HCT116 (cell line): ENCODE measurements at regions not wholly inside any gene's neighbourhood (a gene's known extent, or its start where the extent isn't known, plus 50 kb on each side); places are given as distances from the start of the nearest gene placed in this dataset.

Experiments used
- ATAC-seq: fragments of 200-7000 bp; cut with Tn5 transposase; 2 replicates; pipeline ENCODE4 v1.9.1; 2020; ENCODE audit warnings: mild to moderate bottlenecking, moderate library complexity
- BruUV-seq: library from RNA; stranded (reverse); fragments of 400-500 nt; replicated peaks from 2 replicates; lab custom pipeline; 2021; lab: Mats Ljungman, UMichigan
- CTCF ChIA-PET: fragments of 300-600 bp; sonication (Branson Sonifier 250); formaldehyde crosslinking; loops from one replicate; lab custom pipeline; 2021; ENCODE audit warnings: antibody characterized with exemption; lab: Charles Lee
- POLR2A ChIA-PET: fragments of 300-600, 350-600 bp; sonication (Branson Sonifier 250); formaldehyde crosslinking; loops from one replicate; lab custom pipeline; 2021; ENCODE audit warnings: antibody characterized with exemption; lab: Charles Lee
- RAD21 ChIA-PET, 2 experiments: fragments of 300-600 bp; sonication (Branson Sonifier 250); formaldehyde crosslinking; loops; one replicate each; lab custom pipeline; 2023; ENCODE audit warnings: low total read pairs in 2 of 2; ENCODE audit not compliant: uncharacterized antibody in 2 of 2, unreplicated experiment in 2 of 2, low non-redundant PET in 1 of 2; lab: Charles Lee
- DNase-seq: peaks from one replicate; pipeline ENCODE4 v3.0.0-alpha.2; 2010; ENCODE audit warnings: low read depth, low spot score
- H2AFZ ChIP-seq: fragments of 200-600 bp; shearing (Covaris generic), sonication (generic); 2 replicates; pipeline ENCODE4 v1.6.1; 2017; ENCODE audit warnings: low read depth, mixed run types, mixed read lengths, antibody characterized with exemption, low read length; ENCODE audit not compliant: poor library complexity, severe bottlenecking
- H3K27ac ChIP-seq: 2 replicates; pipeline ENCODE4 v1.5.1; 2012; ENCODE audit warnings: low read depth, low read length
- H3K27me3 ChIP-seq: fragments of 200-600 bp; sonication (generic); 2 replicates; pipeline ENCODE4 v1.6.1; 2016; ENCODE audit warnings: mixed run types, low read length, mixed read lengths; ENCODE audit not compliant: insufficient read depth
- H3K36me3 ChIP-seq, 2 experiments: fragments of 200-500 bp in 1 of 2; fragments of 200-600 bp in 1 of 2; sonication (Bioruptor generic) in 1 of 2; sonication (generic) in 1 of 2; 2 replicates each; pipeline versions ENCODE4 v1.5.1 to v1.6.1; 2014 to 2016; ENCODE audit warnings: low read length in 2 of 2, inconsistent platforms in 1 of 2, mixed read lengths in 1 of 2, mixed run types in 1 of 2; ENCODE audit not compliant: insufficient read depth in 2 of 2, control insufficient read depth in 1 of 2
- H3K4me1 ChIP-seq, 2 experiments: fragments of 200-600 bp in 1 of 2; sonication (generic) in 1 of 2; 2 replicates each; pipeline versions ENCODE4 v1.5.1 to v1.6.1; 2012 to 2017; ENCODE audit warnings: low read length in 2 of 2, inconsistent platforms in 1 of 2, mild to moderate bottlenecking in 1 of 2, mixed read lengths in 1 of 2, mixed run types in 1 of 2, moderate library complexity in 1 of 2; ENCODE audit not compliant: insufficient read depth in 2 of 2, control insufficient read depth in 1 of 2
- H3K4me2 ChIP-seq: fragments of 200-600 bp; sonication (generic); 2 replicates; pipeline ENCODE4 v1.6.1; 2017; ENCODE audit warnings: mixed run types, low read length, mixed read lengths
- H3K4me3 ChIP-seq, 2 experiments: fragments of 200-600 bp in 1 of 2; sonication (generic) in 1 of 2; replicated peaks in 1 of 2; 2 replicates each; pipeline ENCODE4 v1.5.1; 2011 to 2016; ENCODE audit warnings: low read length in 2 of 2, control low read depth in 1 of 2, low read depth in 1 of 2, mild to moderate bottlenecking in 1 of 2, mixed read lengths in 1 of 2, mixed run types in 1 of 2
- H3K79me2 ChIP-seq: fragments of 200-600 bp; sonication (generic); 2 replicates; pipeline ENCODE4 v1.6.1; 2017; ENCODE audit warnings: mild to moderate bottlenecking, mixed run types, low read length, moderate library complexity, mixed read lengths; ENCODE audit not compliant: insufficient read depth
- H3K9ac ChIP-seq: fragments of 200-600 bp; sonication (generic); 2 replicates; pipeline ENCODE4 v1.6.1; 2016; ENCODE audit warnings: low read length, mixed read lengths
- H3K9me2 ChIP-seq: fragments of 200-600 bp; sonication (generic), shearing (Covaris generic); 2 replicates; pipeline ENCODE4 v1.6.1; 2017; ENCODE audit warnings: mixed run types, mild to moderate bottlenecking, moderate library complexity; ENCODE audit not compliant: insufficient read depth
- H3K9me3 ChIP-seq, 2 experiments: fragments of 200-500 bp in 1 of 2; fragments of 200-600 bp in 1 of 2; sonication (Bioruptor generic) in 1 of 2; sonication (generic) in 1 of 2; 2 replicates each; pipeline ENCODE4 v1.6.1; 2014 to 2017; ENCODE audit warnings: low read length in 2 of 2, mixed read lengths in 2 of 2, inconsistent platforms in 1 of 2, low read depth in 1 of 2, mild to moderate bottlenecking in 1 of 2, mixed run types in 1 of 2, moderate library complexity in 1 of 2; ENCODE audit not compliant: control insufficient read depth in 1 of 2, insufficient read depth in 1 of 2
- H4K20me1 ChIP-seq: fragments of 200-600 bp; sonication (generic), shearing (Covaris generic); 2 replicates; pipeline ENCODE4 v1.6.1; 2017; ENCODE audit warnings: mixed run types, mild to moderate bottlenecking, moderate library complexity; ENCODE audit not compliant: insufficient read depth
- EGR1 ChIP-seq: IDR thresholded peaks from 2 replicates; pipeline ENCODE4 v1.6.1; 2012; ENCODE audit warnings: low read depth
- JUND ChIP-seq: IDR thresholded peaks from 2 replicates; pipeline ENCODE4 v1.6.1; 2012
- RAD21 ChIP-seq: IDR thresholded peaks from 2 replicates; pipeline ENCODE4 v1.6.1; 2012; ENCODE audit warnings: low read depth, mild to moderate bottlenecking
- SIN3A ChIP-seq: IDR thresholded peaks from 2 replicates; pipeline ENCODE4 v1.6.1; 2012; ENCODE audit warnings: low read depth
- SRF ChIP-seq: IDR thresholded peaks from 2 replicates; pipeline ENCODE4 v1.6.1; 2012; ENCODE audit warnings: low read depth
- ZBTB33 ChIP-seq: IDR thresholded peaks from 2 replicates; pipeline ENCODE4 v1.6.1; 2011; ENCODE audit warnings: mild to moderate bottlenecking, low read length, moderate library complexity; ENCODE audit not compliant: insufficient replicate concordance; ENCODE audit errors: extremely low read depth
- intact Hi-C: fragments of 100-400 bp; cut with micrococcal nuclease; formaldehyde crosslinking; loops from 2 replicates; pipeline ENCODE4 v1.10.0; 2022

GRCh38 chr2:199603721-199604291 lies 146.1 kb upstream of the SATB2 start:
- Histone ChIP-seq H3K9ac (no peak overlapping the region), H2AFZ (no peak overlapping the region), H3K9me2 (no peaks in the 10 kb centered on the region), H4K20me1 (no peaks in the 10 kb centered on the region), H3K27me3 (no peaks in the 10 kb centered on the region), H3K4me3 (no peak overlapping the region)
- no peak for DNase-seq
- CTCF ChIA-PET: no interaction called here
- RAD21 ChIA-PET: no interaction called here
- BruUV-seq: no TSS peak
- POLR2A ChIA-PET: no interaction called here
- no peak for TF ChIP-seq EGR1
- no peak for TF ChIP-seq JUND
- TF ChIP-seq, all 23 proteins: peak for 0
- Histone ChIP-seq H3K4me2 (no peak overlapping the region), H3K9me3 (no peaks in the 10 kb centered on the region), H3K36me3 (no peaks in the 10 kb centered on the region), H3K4me1 (peaks cover 3 to 6% of the 10 kb centered on the region in 2 experiments; a peak in 3 of 4 replicates), H3K27ac (no peak overlapping the region), H3K79me2 (no peaks in the 10 kb centered on the region)
- intact Hi-C loops: no loop called here
- no peak for ATAC-seq

GRCh38 chr2:199602896-199603717 lies 145.4 kb upstream of the SATB2 start:
- CTCF ChIA-PET: no interaction called here
- Histone ChIP-seq H3K27me3 (no peaks in the 10 kb centered on the region), H3K4me3 (no peak overlapping the region), H3K9me2 (no peaks in the 10 kb centered on the region), H2AFZ (peak overlapping the region; percentile 13), H3K9ac (no peak overlapping the region), H4K20me1 (no peaks in the 10 kb centered on the region), H3K9me3 (no peaks in the 10 kb centered on the region), H3K4me1 (peaks cover 3 to 6% of the 10 kb centered on the region in 2 experiments; a peak in 3 of 4 replicates), H3K4me2 (no peak overlapping the region), H3K79me2 (no peaks in the 10 kb centered on the region), H3K27ac (no peak overlapping the region), H3K36me3 (no peaks in the 10 kb centered on the region)
- ATAC-seq: no peak
- no TSS peak for BruUV-seq
- DNase-seq: no peak
- RAD21 ChIA-PET: no interaction called here
- intact Hi-C loops: no loop called here
- TF ChIP-seq ZBTB33 (no peak), RAD21 (no peak), SRF (no peak), EGR1 (no peak), SIN3A (no peak)
- POLR2A ChIA-PET: no interaction called here
